Subcutaneous abdominal adipose tissue (tissue), 5 donors: ENCODE measurements at regions not wholly inside any gene's neighbourhood (a gene's known extent, or its start where the extent isn't known, plus 50 kb on each side); places are given as distances from the start of the nearest gene placed in this dataset.

Experiments
- H3K27ac ChIP-seq: one replicate; pipeline ENCODE4 v1.7.0; 2013; ENCODE audit warnings: low read depth, mild to moderate bottlenecking, inconsistent platforms, low read length, moderate library complexity
- H3K27me3 ChIP-seq, 5 donors: one replicate each; pipeline ENCODE4 v1.7.0; 2013; ENCODE audit warnings: low read length in 5 of 5, inconsistent platforms in 1 of 5; ENCODE audit not compliant: control insufficient read depth in 5 of 5, insufficient read depth in 4 of 5
- H3K36me3 ChIP-seq, 5 donors: one replicate each; pipeline ENCODE4 v1.7.0; 2013; ENCODE audit warnings: low read length in 5 of 5; ENCODE audit not compliant: control insufficient read depth in 5 of 5, insufficient read depth in 5 of 5
- H3K4me1 ChIP-seq, 5 donors: one replicate each; pipeline ENCODE4 v1.7.0; 2013; ENCODE audit warnings: low read length in 5 of 5, mild to moderate bottlenecking in 3 of 5, moderate library complexity in 1 of 5; ENCODE audit not compliant: control insufficient read depth in 5 of 5, insufficient read depth in 5 of 5
- H3K4me3 ChIP-seq, 5 donors: one replicate each; pipeline ENCODE4 v1.7.0; 2013; ENCODE audit warnings: low read length in 5 of 5, low read depth in 1 of 5
- H3K9ac ChIP-seq, 5 donors: one replicate each; pipeline ENCODE4 v1.7.0; 2013; ENCODE audit warnings: low read length in 5 of 5, mild to moderate bottlenecking in 4 of 5, moderate library complexity in 3 of 5
- H3K9me3 ChIP-seq, 5 donors: one replicate each; pipeline ENCODE4 v1.7.0; 2013; ENCODE audit warnings: low read length in 5 of 5; ENCODE audit not compliant: control insufficient read depth in 5 of 5
- donor health status: healthy.
- donor health status: healthy.
- donor health status: healthy.
- donor health status: healthy.
- donor health status: healthy.

DNA sequence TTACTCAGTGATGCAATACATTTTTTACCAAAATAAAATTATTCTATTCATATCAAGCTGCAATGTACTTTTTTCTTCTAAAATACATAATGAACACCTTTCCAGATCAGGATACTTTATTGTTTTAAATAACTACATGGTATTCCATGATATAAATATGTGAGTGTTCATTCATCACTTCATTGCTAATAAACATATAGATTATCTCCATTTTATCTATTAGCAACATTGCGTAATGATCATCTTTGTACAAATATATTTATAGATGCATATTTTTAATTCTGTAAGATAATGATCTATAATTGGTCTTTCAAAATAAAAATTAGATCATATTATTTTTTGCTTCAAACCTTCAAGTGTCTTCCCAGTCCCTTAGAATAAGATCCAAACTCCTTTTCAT lies 156.1 kb upstream of the HHIP start:
- no peak overlapping the region for H3K27ac ChIP-seq
- no peaks in the 10 kb centered on the region for H3K36me3 ChIP-seq
- H3K27me3 ChIP-seq, result no peaks in the 10 kb centered on the region
- peaks cover 0 to 6% (median 0%) of the 10 kb centered on the region in 5 donors for H3K4me1 ChIP-seq
- H3K4me3 ChIP-seq, result no peak overlapping the region
- no peaks in the 10 kb centered on the region for H3K9me3 ChIP-seq
- H3K9ac ChIP-seq, result no peak overlapping the region

DNA sequence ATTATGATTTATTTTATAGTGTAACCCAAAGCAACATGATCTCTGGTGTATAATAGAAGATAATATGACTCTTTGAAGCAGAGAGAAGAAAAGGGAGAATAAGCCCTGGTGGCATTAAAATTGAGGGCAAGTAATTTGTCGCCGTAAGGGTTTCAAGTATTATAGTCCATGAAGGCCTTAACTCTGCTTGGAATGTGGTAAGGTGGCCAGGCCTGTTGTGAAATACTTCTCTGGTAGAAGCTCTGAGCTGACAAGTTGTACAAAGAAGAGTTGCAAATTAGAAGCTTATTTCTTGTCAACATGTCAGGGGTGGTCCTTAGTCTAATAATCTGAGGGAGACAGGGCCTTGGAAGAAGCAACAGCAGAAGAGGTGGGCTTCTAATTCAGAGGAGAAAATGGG lies 151.7 kb upstream of the HHIP start:
- H3K27me3 ChIP-seq, result no peaks in the 10 kb centered on the region
- H3K4me3 ChIP-seq, result no peak overlapping the region
- H3K9ac ChIP-seq, result no peak overlapping the region
- no peaks in the 10 kb centered on the region for H3K9me3 ChIP-seq
- H3K36me3 ChIP-seq, result no peaks in the 10 kb centered on the region
- H3K4me1 ChIP-seq, result peaks cover 0 to 6% (median 0%) of the 10 kb centered on the region in 5 donors
- no peak overlapping the region for H3K27ac ChIP-seq

DNA sequence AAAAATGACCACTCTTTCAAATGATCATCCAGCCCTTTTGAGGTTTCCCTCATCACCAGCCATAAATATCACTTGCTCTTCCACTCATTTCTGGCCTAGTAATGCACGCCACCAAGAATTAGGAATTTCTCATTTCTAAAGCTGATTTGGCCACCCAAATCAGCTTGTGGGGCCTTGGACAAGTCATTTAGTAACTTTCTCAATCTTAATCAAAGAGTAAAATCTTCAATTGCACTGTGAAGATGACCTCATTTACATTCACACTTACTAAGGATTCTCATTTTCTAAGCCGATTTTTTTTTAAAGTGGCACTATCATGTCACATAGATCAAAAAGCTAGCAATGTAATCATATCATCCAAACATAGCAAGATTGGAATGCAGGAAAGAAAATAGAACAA lies 150.0 kb upstream of the HHIP start:
- Histone ChIP-seq H3K27me3 (no peaks in the 10 kb centered on the region), H3K27ac (no peak overlapping the region), H3K9ac (no peak overlapping the region), H3K36me3 (no peaks in the 10 kb centered on the region), H3K4me1 (peaks cover 0 to 6% (median 0%) of the 10 kb centered on the region in 5 donors), H3K9me3 (peaks cover 0 to 3% (median 0%) of the 10 kb centered on the region in 5 donors), H3K4me3 (no peak overlapping the region)

DNA sequence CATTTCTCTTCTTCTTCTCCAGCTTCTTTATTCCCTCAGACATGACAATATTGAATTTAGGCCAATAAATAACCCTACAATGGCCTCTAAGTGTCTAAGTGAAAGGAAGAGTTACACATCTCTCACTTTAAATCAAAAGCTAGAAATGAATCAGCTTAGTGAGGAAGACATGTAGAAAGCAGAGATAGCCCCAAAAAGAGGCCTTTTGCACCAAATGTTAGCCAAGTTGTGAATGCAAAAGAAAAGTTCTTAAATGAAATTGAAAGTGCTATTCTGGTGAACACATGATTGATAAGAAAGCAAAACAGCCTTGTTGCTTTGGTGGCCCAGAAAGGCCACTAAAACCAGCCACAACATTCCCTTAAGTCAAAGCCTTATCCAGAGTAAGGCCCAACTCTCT lies 146.2 kb upstream of the HHIP start:
- peaks cover 0 to 2% (median 0%) of the 10 kb centered on the region in 5 donors for H3K4me1 ChIP-seq
- peaks cover 0 to 3% (median 0%) of the 10 kb centered on the region in 5 donors for H3K9me3 ChIP-seq
- H3K4me3 ChIP-seq, result no peak overlapping the region
- H3K9ac ChIP-seq, result no peak overlapping the region
- H3K27me3 ChIP-seq, result no peaks in the 10 kb centered on the region
- H3K27ac ChIP-seq, result no peak overlapping the region
- no peaks in the 10 kb centered on the region for H3K36me3 ChIP-seq

DNA sequence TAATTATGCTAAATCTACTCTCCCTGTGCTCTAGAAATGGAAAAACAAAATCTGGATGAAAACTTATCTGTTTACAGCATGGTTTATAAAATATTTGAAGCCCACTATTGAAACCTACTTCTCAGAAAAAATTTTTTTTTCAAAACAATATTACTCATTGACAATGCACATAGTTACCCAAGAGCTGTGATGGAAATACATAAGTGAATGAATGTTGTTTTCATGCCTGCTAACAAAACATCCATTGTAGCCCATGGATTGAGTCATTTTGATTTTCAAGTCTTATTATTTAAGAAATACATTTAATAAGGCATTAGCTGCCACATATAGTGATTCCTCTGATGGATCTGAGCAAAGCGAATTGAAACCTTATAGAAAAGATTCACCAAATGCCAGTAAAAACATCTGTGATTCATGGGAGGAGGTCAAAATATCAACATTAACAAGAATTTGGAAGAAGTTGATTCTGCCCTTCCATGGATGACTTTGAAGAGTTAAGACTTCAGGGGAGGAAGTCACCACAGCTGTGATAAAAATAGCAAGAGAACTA lies 144.7 kb upstream of the HHIP start:
- H3K9ac ChIP-seq, result no peak overlapping the region
- H3K9me3 ChIP-seq, result peaks cover 0 to 3% (median 0%) of the 10 kb centered on the region in 5 donors
- no peaks in the 10 kb centered on the region for H3K27me3 ChIP-seq
- no peaks in the 10 kb centered on the region for H3K36me3 ChIP-seq
- H3K4me1 ChIP-seq, result peaks cover 0 to 2% (median 0%) of the 10 kb centered on the region in 5 donors
- H3K4me3 ChIP-seq, result no peak overlapping the region
- no peak overlapping the region for H3K27ac ChIP-seq

DNA sequence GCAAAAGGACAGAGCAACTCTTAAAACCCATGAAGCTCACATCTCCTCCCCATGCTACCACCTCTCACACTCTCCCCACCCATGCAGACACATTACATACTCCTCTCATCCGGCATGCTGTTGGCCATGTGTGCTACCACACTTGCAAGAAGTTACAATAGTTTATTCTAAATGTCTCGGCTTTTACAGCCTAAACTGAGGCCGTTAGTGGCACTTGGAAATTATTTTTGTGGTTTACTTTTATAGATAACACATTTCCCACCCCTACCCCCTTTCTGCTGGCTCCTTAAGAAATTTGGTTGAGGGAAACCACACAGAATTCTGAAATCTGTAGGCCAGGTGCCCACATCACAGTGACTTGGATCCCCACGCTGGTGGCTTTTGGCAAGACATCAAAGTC lies 141.1 kb upstream of the HHIP start:
- H3K27me3 ChIP-seq, result no peaks in the 10 kb centered on the region
- peaks cover 0 to 3% (median 0%) of the 10 kb centered on the region in 5 donors for H3K9me3 ChIP-seq

DNA sequence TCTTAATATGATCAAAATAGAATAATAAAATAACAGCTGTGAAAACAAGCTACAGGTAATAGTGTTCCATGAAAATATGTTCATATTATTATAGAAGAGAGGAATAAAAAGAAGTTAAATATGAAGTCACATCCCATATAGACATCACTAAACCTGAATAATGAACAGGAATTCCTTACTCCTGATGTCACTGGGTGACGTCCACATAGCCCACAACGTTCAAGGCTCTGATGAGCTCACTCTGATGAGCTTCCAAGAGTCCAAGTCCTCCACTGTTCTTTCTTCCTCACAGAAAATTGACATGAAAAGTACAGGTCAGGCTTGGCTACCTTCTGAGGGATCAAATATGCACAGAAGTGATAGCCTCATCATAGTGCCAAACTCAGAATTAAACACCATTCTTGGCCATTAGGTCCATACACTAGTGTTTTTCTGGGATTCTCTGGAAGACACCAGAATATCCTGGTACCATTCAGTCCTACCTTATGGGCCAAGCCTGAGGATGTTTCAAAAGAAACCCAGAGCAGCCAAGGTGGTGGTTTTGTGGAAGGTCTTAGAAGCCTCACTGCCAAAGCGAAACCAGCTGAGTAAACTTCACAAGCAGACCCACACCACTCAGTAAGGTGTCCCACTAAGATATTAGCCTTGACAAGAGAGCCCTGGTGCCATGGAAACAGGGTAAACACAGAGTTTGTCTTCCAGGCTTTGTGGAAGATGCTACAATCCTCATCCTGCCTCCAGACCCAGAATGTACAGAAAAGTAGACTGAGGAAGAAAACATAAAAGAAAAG lies 138.4 kb upstream of the HHIP start:
- no peak overlapping the region for H3K4me3 ChIP-seq
- H3K9ac ChIP-seq, result no peak overlapping the region
- peaks cover 0 to 12% (median 0%) of the 10 kb centered on the region in 5 donors for H3K4me1 ChIP-seq
- no peak overlapping the region for H3K27ac ChIP-seq
- no peaks in the 10 kb centered on the region for H3K27me3 ChIP-seq
- H3K9me3 ChIP-seq, result no peaks in the 10 kb centered on the region
- no peaks in the 10 kb centered on the region for H3K36me3 ChIP-seq

More for the DNA sequence above, 141.1 kb upstream of the HHIP start:
- Histone ChIP-seq H3K27ac (no peak overlapping the region), H3K4me1 (peaks cover 0 to 11% (median 0%) of the 10 kb centered on the region in 5 donors), H3K36me3 (no peaks in the 10 kb centered on the region), H3K4me3 (no peak overlapping the region), H3K9ac (no peak overlapping the region)

DNA sequence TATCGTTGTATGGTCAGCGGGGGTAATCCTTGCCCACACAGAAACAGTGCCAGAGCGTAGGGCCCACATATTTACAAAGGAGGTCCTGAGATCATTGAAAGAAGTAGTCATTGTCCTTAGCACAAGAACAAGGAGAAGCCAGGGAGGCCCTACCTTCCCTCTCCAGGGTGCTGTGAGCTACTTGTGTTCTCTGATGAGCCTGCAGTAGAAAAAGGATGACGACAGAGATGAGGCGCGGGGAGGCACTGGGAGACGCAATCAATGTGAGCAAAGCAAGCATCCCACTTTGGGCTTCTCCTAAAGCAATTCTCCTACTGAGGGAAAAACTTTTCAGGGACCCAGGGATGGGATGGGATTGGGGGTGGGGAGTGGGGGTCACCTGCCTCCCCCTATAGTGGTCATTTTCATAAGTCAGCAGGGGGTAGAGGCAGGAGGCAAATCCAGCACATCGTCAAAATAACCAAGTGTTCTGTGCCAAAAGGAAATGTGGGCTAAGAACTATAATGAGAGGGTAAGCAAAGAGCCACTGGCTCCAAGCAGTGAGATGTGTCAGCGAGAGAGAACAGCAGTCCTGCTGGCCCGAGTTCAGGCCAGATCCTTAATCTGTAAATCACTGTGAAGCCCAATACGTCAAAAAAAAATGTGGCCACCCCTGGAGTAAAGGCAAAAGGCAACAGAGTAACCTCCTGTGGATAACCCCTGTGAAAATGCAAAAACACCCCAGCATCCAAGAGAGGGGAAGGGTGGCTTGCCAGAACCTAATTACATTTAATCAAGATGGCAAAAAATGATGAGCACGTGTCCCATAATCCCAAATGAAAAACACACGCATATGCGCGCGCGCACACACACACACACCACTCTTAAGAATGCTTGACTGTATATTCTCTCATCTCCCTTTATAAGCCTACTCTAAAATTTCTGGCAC lies 136.6 kb upstream of the HHIP start:
- Histone ChIP-seq H3K9me3 (no peaks in the 10 kb centered on the region), H3K4me3 (peak overlapping the region in 2 of 5 donors; percentile 28 to 48), H3K36me3 (no peaks in the 10 kb centered on the region), H3K9ac (peak overlapping the region in 1 of 5 donors; percentile 38), H3K4me1 (peaks cover 0 to 10% (median 0%) of the 10 kb centered on the region in 5 donors), H3K27ac (no peak overlapping the region), H3K27me3 (no peaks in the 10 kb centered on the region)

DNA sequence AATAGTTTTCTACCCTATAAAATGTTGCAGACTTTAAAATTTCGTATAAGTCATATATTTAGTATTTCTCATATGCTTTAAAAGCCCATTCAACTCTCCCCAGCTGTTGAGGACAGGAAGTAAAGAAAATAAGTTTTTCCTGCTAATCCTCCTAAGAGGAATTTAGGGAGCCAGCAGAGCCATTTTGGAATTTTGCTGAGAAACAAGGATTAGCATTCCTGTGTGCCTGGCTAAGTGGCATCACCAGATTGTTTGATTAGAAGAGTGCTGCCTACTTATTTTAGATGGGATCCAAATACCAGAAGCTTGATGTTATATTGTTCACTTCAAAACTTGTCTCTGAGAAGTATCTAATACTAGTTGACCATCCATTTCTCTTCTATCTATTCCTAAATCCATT lies 131.2 kb upstream of the HHIP start:
- no peaks in the 10 kb centered on the region for H3K36me3 ChIP-seq
- no peaks in the 10 kb centered on the region for H3K9me3 ChIP-seq

More for the DNA sequence above, 131.2 kb upstream of the HHIP start:
- H3K27me3 ChIP-seq, result peaks cover 0 to 2% (median 0%) of the 10 kb centered on the region in 5 donors
- H3K9ac ChIP-seq, result no peak overlapping the region
- no peak overlapping the region for H3K4me3 ChIP-seq
- no peak overlapping the region for H3K27ac ChIP-seq
- peaks cover 0 to 4% (median 0%) of the 10 kb centered on the region in 5 donors for H3K4me1 ChIP-seq
